ENCODE measurements at regions not wholly inside any gene's neighbourhood (a gene's known extent, or its start where the extent isn't known, plus 50 kb on each side); places are given as distances from the start of the nearest gene placed in this dataset.

- no peak for DNase-seq (ENCODE audit: low spot score)
These were observed 134.3 kb downstream of the OR2K2 start for GRCh38 chr9:111195766-111196165.

- no peak for DNase-seq (ENCODE audit: low spot score)
These were observed 136.9 kb downstream of the OR2K2 start for GRCh38 chr9:111193095-111193494.

GRCh38 chr9:111192650-111193049 lies 137.4 kb downstream of the OR2K2 start:
- DNase-seq (ENCODE audit: low spot score), result no peak

- no peak for DNase-seq (ENCODE audit: low spot score)
These were observed 139.7 kb downstream of the OR2K2 start for GRCh38 chr9:111190347-111190746.

- no peak for DNase-seq (ENCODE audit: low spot score)
These were observed 142.6 kb downstream of the OR2K2 start for GRCh38 chr9:111187376-111187775.

- DNase-seq (ENCODE audit: low spot score), result no peak
These were observed 143.9 kb downstream of the OR2K2 start for GRCh38 chr9:111186021-111186530.

GRCh38 chr9:111180811-111181210 lies 142.5 kb upstream of the LPAR1 start:
- no peak for DNase-seq (ENCODE audit: low spot score)

GRCh38 chr9:111179577-111179976 lies 141.3 kb upstream of the LPAR1 start:
- no peak for DNase-seq (ENCODE audit: low spot score)

- no peak for DNase-seq (ENCODE audit: low spot score)
These were observed 140.2 kb upstream of the LPAR1 start for GRCh38 chr9:111178331-111179055.

GRCh38 chr9:111176511-111176910 lies 138.2 kb upstream of the LPAR1 start:
- no peak for DNase-seq (ENCODE audit: low spot score)

GRCh38 chr9:111175350-111175749 lies 137.1 kb upstream of the LPAR1 start:
- DNase-seq (ENCODE audit: low spot score), result no peak

GRCh38 chr9:111167341-111167740 lies 129.1 kb upstream of the LPAR1 start:
- DNase-seq (ENCODE audit: low spot score), result no peak

GRCh38 chr9:111163716-111164389 lies 125.6 kb upstream of the LPAR1 start:
- DNase-seq (ENCODE audit: low spot score), result no peak

GRCh38 chr9:111162026-111162425 lies 123.8 kb upstream of the LPAR1 start:
- no peak for DNase-seq (ENCODE audit: low spot score)

GRCh38 chr9:111161015-111161415 lies 122.7 kb upstream of the LPAR1 start:
- no peak for DNase-seq (ENCODE audit: low spot score)

GRCh38 chr9:111158999-111159398 lies 120.7 kb upstream of the LPAR1 start:
- DNase-seq (ENCODE audit: low spot score), result no peak

GRCh38 chr9:111158363-111158762 lies 120.1 kb upstream of the LPAR1 start:
- no peak for DNase-seq (ENCODE audit: low spot score)

GRCh38 chr9:111154081-111154562 lies 115.9 kb upstream of the LPAR1 start:
- no peak for DNase-seq (ENCODE audit: low spot score)

- DNase-seq (ENCODE audit: low spot score), result no peak
These were observed 114.5 kb upstream of the LPAR1 start for GRCh38 chr9:111152614-111153406.

GRCh38 chr9:111151537-111151936 lies 113.3 kb upstream of the LPAR1 start:
- DNase-seq (ENCODE audit: low spot score), result no peak

- no peak for DNase-seq (ENCODE audit: low spot score)
These were observed 111.9 kb upstream of the LPAR1 start for GRCh38 chr9:111150181-111150580.
